ENCODE measurements at regions not wholly inside any gene's neighbourhood (a gene's known extent, or its start where the extent isn't known, plus 50 kb on each side); places are given as distances from the start of the nearest gene placed in this dataset.
"Not testable (repeated sequence)": the region's sequence is repeated elsewhere in the genome, so short reads cannot be mapped to it uniquely, and the experiment has no call there.

- not testable (repeated sequence) for DNase-seq
These were observed 159.2 kb downstream of the POTEM start for GRCh38 chr14:19126269-19127051.

- DNase-seq: not testable (repeated sequence)
These were observed 160.6 kb downstream of the POTEM start for GRCh38 chr14:19127664-19128435.

- DNase-seq: not testable (repeated sequence)
These were observed 164.3 kb downstream of the POTEM start for GRCh38 chr14:19131553-19131952.

- DNase-seq: not testable (repeated sequence)
These were observed 165.0 kb downstream of the POTEM start for GRCh38 chr14:19132013-19132835.

- not testable (repeated sequence) for DNase-seq
These were observed 165.5 kb downstream of the POTEM start for GRCh38 chr14:19132836-19133120.

GRCh38 chr14:19157106-19157709 lies 190.0 kb downstream of the POTEM start:
- DNase-seq: not testable (repeated sequence)

GRCh38 chr14:19158012-19158411 lies 190.8 kb downstream of the POTEM start:
- not testable (repeated sequence) for DNase-seq

GRCh38 chr14:19158588-19158987 lies 191.4 kb downstream of the POTEM start:
- DNase-seq: not testable (repeated sequence)

- not testable (repeated sequence) for DNase-seq
These were observed 191.9 kb downstream of the POTEM start for GRCh38 chr14:19159003-19159625.

- not testable (repeated sequence) for DNase-seq
These were observed 193.1 kb downstream of the POTEM start for GRCh38 chr14:19160379-19160778.

GRCh38 chr14:19161251-19162033 lies 194.2 kb downstream of the POTEM start:
- DNase-seq: peak; percentile 0

GRCh38 chr14:19162034-19162706 lies 194.9 kb downstream of the POTEM start:
- DNase-seq: not testable (repeated sequence)

GRCh38 chr14:19162920-19163319 lies 195.7 kb downstream of the POTEM start:
- not testable (repeated sequence) for DNase-seq

- not testable (repeated sequence) for DNase-seq
These were observed 196.7 kb downstream of the POTEM start for GRCh38 chr14:19163891-19164290.

- not testable (repeated sequence) for DNase-seq
These were observed 197.2 kb downstream of the POTEM start for GRCh38 chr14:19164426-19164825.

GRCh38 chr14:19166056-19166455 lies 198.8 kb downstream of the POTEM start:
- not testable (repeated sequence) for DNase-seq

GRCh38 chr14:19167454-19168190 lies 200.4 kb downstream of the POTEM start:
- peak; percentile 0 for DNase-seq

GRCh38 chr14:19168261-19168660 lies 201.0 kb downstream of the POTEM start:
- peak; percentile 0 for DNase-seq

- not testable (repeated sequence) for DNase-seq
These were observed 202.5 kb downstream of the POTEM start for GRCh38 chr14:19169561-19170362.

Measured in hematopoietic multipotent progenitor cell treated with erythropoietin and hydrocortisone succinate and interleukin-3 and kit ligand, for 4 days (in vitro differentiated cells).